SK-N-SH (cell line): ENCODE measurements at regions not wholly inside any gene's neighbourhood (a gene's known extent, or its start where the extent isn't known, plus 50 kb on each side); places are given as distances from the start of the nearest gene placed in this dataset.

Source experiments
- CTCF ChIA-PET: fragments of 300-600, 350-600 bp; formaldehyde crosslinking; extraction: SDS; loops from one replicate; lab custom pipeline; 2021; lab: Yijun Ruan, JAX
- POLR2A ChIA-PET: fragments of 350-600 bp; sonication (Branson Sonifier 250); formaldehyde crosslinking; extraction: SDS; loops from one replicate; lab custom pipeline; 2020; ENCODE audit warnings: antibody characterized with exemption, inconsistent platforms; lab: Yijun Ruan, JAX
- DNase-seq: peaks from one replicate; pipeline ENCODE4 v3.0.0; 2012
- H2AFZ ChIP-seq: fragments of 200-600 bp; sonication (generic); 2 replicates; pipeline ENCODE4 v1.8.1; 2016; ENCODE audit warnings: antibody characterized with exemption, mild to moderate bottlenecking, low read depth
- H3F3A ChIP-seq: fragments of 200-600 bp; sonication (generic); replicated peaks from 2 replicates; pipeline ENCODE3; 2016; ENCODE audit warnings: antibody characterized with exemption, mild to moderate bottlenecking; ENCODE audit not compliant: insufficient read depth
- H3K27ac ChIP-seq, 2 experiments: fragments of 200-500 bp in 1 of 2; fragments of 200-600 bp in 1 of 2; sonication (Bioruptor generic) in 1 of 2; sonication (generic), shearing (Covaris generic) in 1 of 2; 2 replicates each; pipeline versions ENCODE4 v1.5.1 to v1.6.1; 2014 to 2016; ENCODE audit warnings: low read depth in 2 of 2, inconsistent platforms in 1 of 2, low read length in 1 of 2, mild to moderate bottlenecking in 1 of 2, mixed read lengths in 1 of 2
- H3K27me3 ChIP-seq: fragments of 200-600 bp; sonication (generic), shearing (Covaris generic); 2 replicates; pipeline ENCODE4 v1.6.1; 2016; ENCODE audit warnings: mixed run types; ENCODE audit not compliant: insufficient read depth
- H3K36me3 ChIP-seq, 2 experiments: fragments of 200-500 bp in 1 of 2; fragments of 200-600 bp in 1 of 2; sonication (Bioruptor generic) in 1 of 2; sonication (generic) in 1 of 2; replicated peaks in 1 of 2; 2 replicates each; pipeline versions ENCODE3 to v1.5.1; 2014 to 2016; ENCODE audit warnings: low read length in 1 of 2, mild to moderate bottlenecking in 1 of 2; ENCODE audit not compliant: insufficient read depth in 2 of 2, control insufficient read depth in 1 of 2
- H3K4me1 ChIP-seq, 2 experiments: fragments of 200-500 bp in 1 of 2; fragments of 200-600 bp in 1 of 2; sonication (Bioruptor generic) in 1 of 2; sonication (generic), shearing (Covaris generic) in 1 of 2; 2 replicates each; pipeline versions ENCODE4 v1.5.1 to v1.6.1; 2014 to 2016; ENCODE audit warnings: low read depth in 1 of 2, low read length in 1 of 2, mixed run types in 1 of 2; ENCODE audit not compliant: insufficient read depth in 2 of 2, control insufficient read depth in 1 of 2
- H3K4me2 ChIP-seq: fragments of 200-600 bp; sonication (generic), shearing (Covaris generic); 2 replicates; pipeline ENCODE4 v1.6.1; 2017; ENCODE audit warnings: mixed run types
- H3K4me3 ChIP-seq, 2 experiments: fragments of 200-500 bp in 1 of 2; fragments of 200-600 bp in 1 of 2; sonication (Bioruptor generic) in 1 of 2; sonication (generic), shearing (Covaris generic) in 1 of 2; 2 replicates each; pipeline versions ENCODE4 v1.5.1 to v1.8.1; 2014 to 2016; ENCODE audit warnings: low read depth in 2 of 2, inconsistent platforms in 1 of 2, low read length in 1 of 2, mild to moderate bottlenecking in 1 of 2, mixed read lengths in 1 of 2, moderate library complexity in 1 of 2
- H3K79me2 ChIP-seq: fragments of 200-600 bp; sonication (generic); 2 replicates; pipeline ENCODE4 v1.8.1; 2017; ENCODE audit warnings: mild to moderate bottlenecking; ENCODE audit not compliant: insufficient read depth
- H3K9ac ChIP-seq: fragments of 200-600 bp; sonication (generic); 2 replicates; pipeline ENCODE4 v1.6.1; 2017; ENCODE audit warnings: mixed run types
- H3K9me2 ChIP-seq: fragments of 200-600 bp; sonication (generic); 2 replicates; pipeline ENCODE4 v1.6.1; 2017; ENCODE audit warnings: mixed run types
- H3K9me3 ChIP-seq: fragments of 200-600 bp; sonication (generic); 2 replicates; pipeline ENCODE4 v1.6.1; 2017; ENCODE audit warnings: mixed run types, mild to moderate bottlenecking, moderate library complexity
- H4K20me1 ChIP-seq: fragments of 200-600 bp; sonication (generic); 2 replicates; pipeline ENCODE4 v1.6.1; 2017; ENCODE audit warnings: mild to moderate bottlenecking, mixed run types; ENCODE audit not compliant: insufficient read depth
- CHD2 ChIP-seq: fragments of 150-350 bp; IDR thresholded peaks from 2 replicates; pipeline ENCODE4 v1.6.1; 2018; ENCODE audit warnings: low read length; ENCODE audit not compliant: partially characterized antibody
- EZH2phosphoT487 ChIP-seq: fragments of 200-600 bp; sonication (generic); IDR thresholded peaks from 2 replicates; pipeline ENCODE4 v1.6.1; 2017; ENCODE audit warnings: low read depth, mixed run types, mild to moderate bottlenecking, antibody characterized with exemption, moderate library complexity, borderline replicate concordance
- FOSL2 ChIP-seq: IDR thresholded peaks from 2 replicates; pipeline ENCODE4 v1.4.0; 2012; ENCODE audit warnings: low read depth, mild to moderate bottlenecking, moderate library complexity, borderline replicate concordance
- FOXM1 ChIP-seq: IDR thresholded peaks from 2 replicates; pipeline ENCODE4 v1.4.0; 2012; ENCODE audit warnings: low read depth, mild to moderate bottlenecking
- GABPA ChIP-seq: IDR thresholded peaks from 2 replicates; pipeline ENCODE4 v1.4.0; 2012; ENCODE audit warnings: low read depth, mild to moderate bottlenecking
- JUND ChIP-seq: IDR thresholded peaks from 2 replicates; pipeline ENCODE4 v1.4.0; 2012
- MAX ChIP-seq: IDR thresholded peaks from 2 replicates; pipeline ENCODE4 v1.4.0; 2012; ENCODE audit warnings: low read depth
- MEF2A ChIP-seq: IDR thresholded peaks from 2 replicates; pipeline ENCODE4 v1.4.0; 2012; ENCODE audit warnings: low read depth, borderline replicate concordance
- MXI1 ChIP-seq: IDR thresholded peaks from 2 replicates; pipeline ENCODE4 v1.6.1; 2012; ENCODE audit warnings: mild to moderate bottlenecking, low read depth, low read length, improper control_type of control experiment
- NRF1 ChIP-seq: IDR thresholded peaks from 2 replicates; pipeline ENCODE4 v1.6.1; 2012; ENCODE audit warnings: low read depth, mild to moderate bottlenecking, low read length
- PBX3 ChIP-seq: IDR thresholded peaks from 2 replicates; pipeline ENCODE4; 2012
- POLR2AphosphoS5 ChIP-seq: IDR thresholded peaks from 2 replicates; pipeline ENCODE4 v1.6.1; 2012; ENCODE audit warnings: low read depth, low read length
- RCOR1 ChIP-seq: fragments of 150-350 bp; IDR thresholded peaks from 2 replicates; pipeline ENCODE4 v1.6.1; 2017; ENCODE audit warnings: antibody characterized with exemption, low read length
- RFX5 ChIP-seq: IDR thresholded peaks from 2 replicates; pipeline ENCODE4 v1.6.1; 2012; ENCODE audit warnings: mild to moderate bottlenecking, improper control_type of control experiment, low read length
- TAF1 ChIP-seq: IDR thresholded peaks from 2 replicates; pipeline ENCODE4 v1.6.1; 2012; ENCODE audit warnings: low read depth, mild to moderate bottlenecking, low read length, moderate library complexity, borderline replicate concordance
- TCF12 ChIP-seq: IDR thresholded peaks from 2 replicates; pipeline ENCODE4 v1.4.0; 2012
- TEAD4 ChIP-seq: IDR thresholded peaks from 2 replicates; pipeline ENCODE4 v1.4.0; 2012; ENCODE audit warnings: mild to moderate bottlenecking, borderline replicate concordance; ENCODE audit not compliant: insufficient read depth
- ZBTB33 ChIP-seq: IDR thresholded peaks from 2 replicates; pipeline ENCODE4 v1.4.0; 2012; ENCODE audit warnings: low read depth, borderline replicate concordance
- WGBS: methylation state at CpG from one replicate; pipeline ENCODE4 v1.1.6; 2017; ENCODE audit warnings: low lambda C conversion rate; 5-methylcytosine and 5-hydroxymethylcytosine counted together
- TF ChIP-seq, protein P1 (sequence below): fragments of 200-600 bp; sonication (generic); IDR thresholded peaks from 2 replicates; pipeline ENCODE4 v1.6.1; 2017; ENCODE audit warnings: antibody characterized with exemption, mild to moderate bottlenecking, moderate library complexity

- H3K4me3 ChIP-seq, result no peak overlapping the region
- no peaks in the 10 kb centered on the region for H3F3A ChIP-seq
- H3K9me3 ChIP-seq, result no peaks in the 10 kb centered on the region
- no peaks in the 10 kb centered on the region for H3K36me3 ChIP-seq
- POLR2A ChIA-PET, result no interaction called here
- 22% methylated on average over 4 of the region's 4 CpGs for WGBS
- CTCF ChIA-PET, result interaction anchor here (0.6 kb wide), 1 partner anchor 191 kb away, joined by 3 read pairs; no protein-coding TSS in a partner anchor
- no peak overlapping the region for H3K27ac ChIP-seq
- H3K79me2 ChIP-seq, result no peaks in the 10 kb centered on the region
- no peak overlapping the region for H3K4me2 ChIP-seq
- no peaks in the 10 kb centered on the region for H3K27me3 ChIP-seq
- no peak for TF ChIP-seq FOSL2
- TF ChIP-seq, all 33 proteins: peak for 0
- no peak overlapping the region for H2AFZ ChIP-seq
- H4K20me1 ChIP-seq, result no peaks in the 10 kb centered on the region
- H3K9me2 ChIP-seq, result no peaks in the 10 kb centered on the region
- no peak overlapping the region for H3K9ac ChIP-seq
- H3K4me1 ChIP-seq, result no peaks in the 10 kb centered on the region
- DNase-seq, result no peak
These were observed 507.4 kb downstream of the C4orf33 start for GRCh38 chr4:129603241-129603931.

DNA sequence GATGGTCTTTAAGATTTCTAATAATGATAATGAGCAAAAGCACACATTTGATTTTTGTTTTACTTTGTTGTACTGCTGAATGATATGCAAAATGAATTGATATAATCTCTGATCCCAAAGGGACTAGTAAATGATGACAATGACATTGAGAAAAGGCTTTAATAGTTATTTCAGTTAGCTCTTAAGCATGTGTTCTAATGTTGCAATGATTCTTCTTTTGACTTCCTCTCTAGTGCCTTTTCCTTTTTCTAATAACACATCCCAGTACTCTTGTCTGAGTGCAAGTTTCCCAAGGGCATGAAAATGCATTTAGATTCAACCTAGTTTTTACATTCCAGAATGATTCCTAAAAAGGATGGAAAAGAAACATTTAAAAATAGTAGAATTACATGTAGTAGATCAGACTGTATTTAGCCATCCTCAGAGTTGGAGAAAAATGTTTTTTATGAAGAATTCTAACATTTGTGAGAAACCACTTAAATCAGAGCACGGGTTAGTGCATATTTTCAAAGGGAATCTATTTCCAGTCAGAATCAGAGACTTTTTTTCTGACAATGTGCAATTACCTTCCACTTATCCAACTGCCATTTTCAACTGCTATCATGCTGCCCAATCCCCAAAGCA, 508.8 kb downstream of the C4orf33 start:
- H3K9ac ChIP-seq, result no peak overlapping the region
- no peak overlapping the region for H2AFZ ChIP-seq
- no peaks in the 10 kb centered on the region for H4K20me1 ChIP-seq
- H3F3A ChIP-seq, result no peaks in the 10 kb centered on the region
- POLR2A ChIA-PET, result no interaction called here
- H3K9me3 ChIP-seq, result no peaks in the 10 kb centered on the region
- H3K4me3 ChIP-seq, result no peak overlapping the region
- CTCF ChIA-PET, result interaction anchor here (2.1 kb wide), 1 partner anchor 37 kb away, joined by 6 read pairs; no protein-coding TSS in a partner anchor
- H3K27ac ChIP-seq, result no peak overlapping the region
- no peak overlapping the region for H3K4me2 ChIP-seq
- H3K36me3 ChIP-seq, result no peaks in the 10 kb centered on the region
- H3K79me2 ChIP-seq, result no peaks in the 10 kb centered on the region
- 0% methylated on average over 1 of the region's 1 CpG for WGBS
- no peak for DNase-seq
- TF ChIP-seq PBX3 (no peak), ZBTB33 (no peak), FOXM1 (no peak), TEAD4 (no peak), JUND (no peak), MXI1 (no peak), EZH2phosphoT487 (no peak), TCF12 (no peak), MAX (no peak), CHD2 (no peak), GABPA (no peak), TAF1 (no peak), NRF1 (no peak), FOSL2 (no peak), RCOR1 (no peak), MEF2A (no peak), RFX5 (no peak), POLR2AphosphoS5 (no peak)
- TF ChIP-seq, protein P1, sequence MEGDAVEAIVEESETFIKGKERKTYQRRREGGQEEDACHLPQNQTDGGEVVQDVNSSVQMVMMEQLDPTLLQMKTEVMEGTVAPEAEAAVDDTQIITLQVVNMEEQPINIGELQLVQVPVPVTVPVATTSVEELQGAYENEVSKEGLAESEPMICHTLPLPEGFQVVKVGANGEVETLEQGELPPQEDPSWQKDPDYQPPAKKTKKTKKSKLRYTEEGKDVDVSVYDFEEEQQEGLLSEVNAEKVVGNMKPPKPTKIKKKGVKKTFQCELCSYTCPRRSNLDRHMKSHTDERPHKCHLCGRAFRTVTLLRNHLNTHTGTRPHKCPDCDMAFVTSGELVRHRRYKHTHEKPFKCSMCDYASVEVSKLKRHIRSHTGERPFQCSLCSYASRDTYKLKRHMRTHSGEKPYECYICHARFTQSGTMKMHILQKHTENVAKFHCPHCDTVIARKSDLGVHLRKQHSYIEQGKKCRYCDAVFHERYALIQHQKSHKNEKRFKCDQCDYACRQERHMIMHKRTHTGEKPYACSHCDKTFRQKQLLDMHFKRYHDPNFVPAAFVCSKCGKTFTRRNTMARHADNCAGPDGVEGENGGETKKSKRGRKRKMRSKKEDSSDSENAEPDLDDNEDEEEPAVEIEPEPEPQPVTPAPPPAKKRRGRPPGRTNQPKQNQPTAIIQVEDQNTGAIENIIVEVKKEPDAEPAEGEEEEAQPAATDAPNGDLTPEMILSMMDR, result no peak
- H3K27me3 ChIP-seq, result no peaks in the 10 kb centered on the region
- H3K4me1 ChIP-seq, result no peaks in the 10 kb centered on the region
- H3K9me2 ChIP-seq, result no peaks in the 10 kb centered on the region
